HG02970 (cell line): ENCODE measurements at regions not wholly inside any gene's neighbourhood (a gene's known extent, or its start where the extent isn't known, plus 50 kb on each side); places are given as distances from the start of the nearest gene placed in this dataset.

Source experiments
- ATAC-seq: cut with Tn5 transposase; IDR thresholded peaks from one replicate; pipeline ENCODE4 v1.9.1; 2021; ENCODE audit warnings: mild to moderate bottlenecking, moderate library complexity, moderate number of reproducible peaks; ENCODE audit not compliant: unreplicated experiment, low FRiP score

DNA sequence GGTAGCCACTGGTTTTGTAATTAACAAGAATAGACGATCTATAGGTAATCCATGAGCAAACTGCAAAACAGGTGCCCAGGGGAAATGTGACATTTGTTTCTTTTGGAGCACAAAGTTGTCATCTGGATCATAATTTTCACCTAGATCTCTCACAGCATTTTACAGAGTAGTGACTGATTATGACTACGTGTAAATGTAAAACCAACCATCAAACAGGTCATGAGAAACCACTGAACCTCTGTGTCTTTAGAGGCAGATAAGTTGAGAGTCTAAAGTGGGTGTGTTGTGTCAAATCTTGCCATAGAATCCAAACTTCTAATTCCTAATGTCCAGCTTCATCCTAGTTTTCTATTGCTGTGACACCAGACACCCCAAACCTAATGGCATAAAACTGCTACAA lies 648.1 kb downstream of the MID1IP1 start:
- no peak for ATAC-seq

DNA sequence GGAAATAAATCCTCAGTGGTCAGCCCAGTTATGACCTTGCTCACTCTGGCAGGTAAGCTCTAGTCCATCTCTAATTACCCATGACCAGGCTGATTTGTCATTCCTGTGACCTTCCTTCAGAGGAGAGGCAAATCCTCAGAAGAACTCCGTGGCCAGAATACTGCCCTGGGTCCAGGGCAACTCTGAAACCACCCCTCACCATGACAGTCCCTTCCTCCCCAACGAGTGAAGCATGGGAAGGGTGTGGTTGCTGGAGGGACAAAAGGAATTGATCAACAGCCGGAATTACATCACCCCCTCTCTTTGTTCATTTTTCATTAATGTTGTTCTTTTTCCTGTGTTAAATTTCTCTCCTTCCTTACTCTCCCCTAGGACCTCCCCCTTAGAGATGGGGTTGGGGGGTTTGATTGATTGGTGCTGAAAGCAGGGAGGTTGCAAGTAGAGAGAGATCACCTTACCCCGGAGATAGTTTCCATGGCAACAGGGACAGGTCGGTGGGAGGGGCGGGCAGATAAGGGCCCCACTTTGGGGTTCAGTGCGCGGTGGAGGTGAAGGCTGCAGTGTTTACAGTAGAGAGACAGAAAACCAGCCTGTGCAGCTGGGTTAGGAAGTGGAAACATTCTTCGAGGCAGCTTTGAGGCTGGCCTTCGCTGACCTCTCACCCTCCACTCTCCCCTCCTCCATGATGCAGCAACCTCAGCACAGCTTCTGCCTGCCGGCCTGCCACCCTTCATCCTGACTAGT lies 647.4 kb downstream of the BCOR start:
- ATAC-seq = no peak

DNA sequence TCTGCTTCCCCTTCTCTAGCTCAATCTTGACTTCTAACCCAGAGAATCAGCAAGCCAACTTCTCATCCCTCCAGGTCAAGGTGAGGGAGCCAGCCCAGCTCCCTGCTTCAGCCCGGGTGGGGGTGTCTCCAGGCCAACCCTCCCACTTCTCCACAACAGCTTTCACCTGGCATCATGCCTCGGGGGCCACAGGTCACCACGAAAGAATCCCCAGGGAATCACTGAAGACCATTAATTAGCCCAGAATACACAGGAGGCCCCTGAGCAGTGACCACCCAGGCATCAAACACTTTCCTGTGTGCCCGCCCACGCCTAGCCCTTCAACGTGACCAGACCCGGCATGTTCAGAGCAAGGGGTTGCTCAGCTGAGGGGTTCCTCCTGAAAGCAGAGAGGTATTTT lies 646.7 kb downstream of the BCOR start:
- no peak for ATAC-seq

DNA sequence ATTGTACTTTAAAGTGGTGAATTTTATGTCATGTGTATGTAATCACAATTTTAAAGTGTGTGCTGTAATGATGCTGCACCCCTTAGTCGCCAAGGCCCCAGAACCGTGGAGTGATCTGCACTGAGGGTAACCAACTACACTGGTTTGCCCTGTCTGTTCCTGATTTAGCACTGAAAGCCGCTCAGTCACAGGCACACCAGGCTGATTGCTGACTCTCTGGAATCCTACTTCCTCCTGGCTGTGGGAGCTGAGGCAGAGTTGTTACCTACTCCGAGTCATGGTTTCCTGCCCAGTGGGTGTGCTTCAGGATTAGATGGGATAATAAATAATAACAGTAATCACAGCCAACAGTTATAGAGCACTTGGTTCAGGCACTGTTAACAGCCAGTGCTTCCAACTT lies 645.4 kb downstream of the BCOR start:
- no peak for ATAC-seq

DNA sequence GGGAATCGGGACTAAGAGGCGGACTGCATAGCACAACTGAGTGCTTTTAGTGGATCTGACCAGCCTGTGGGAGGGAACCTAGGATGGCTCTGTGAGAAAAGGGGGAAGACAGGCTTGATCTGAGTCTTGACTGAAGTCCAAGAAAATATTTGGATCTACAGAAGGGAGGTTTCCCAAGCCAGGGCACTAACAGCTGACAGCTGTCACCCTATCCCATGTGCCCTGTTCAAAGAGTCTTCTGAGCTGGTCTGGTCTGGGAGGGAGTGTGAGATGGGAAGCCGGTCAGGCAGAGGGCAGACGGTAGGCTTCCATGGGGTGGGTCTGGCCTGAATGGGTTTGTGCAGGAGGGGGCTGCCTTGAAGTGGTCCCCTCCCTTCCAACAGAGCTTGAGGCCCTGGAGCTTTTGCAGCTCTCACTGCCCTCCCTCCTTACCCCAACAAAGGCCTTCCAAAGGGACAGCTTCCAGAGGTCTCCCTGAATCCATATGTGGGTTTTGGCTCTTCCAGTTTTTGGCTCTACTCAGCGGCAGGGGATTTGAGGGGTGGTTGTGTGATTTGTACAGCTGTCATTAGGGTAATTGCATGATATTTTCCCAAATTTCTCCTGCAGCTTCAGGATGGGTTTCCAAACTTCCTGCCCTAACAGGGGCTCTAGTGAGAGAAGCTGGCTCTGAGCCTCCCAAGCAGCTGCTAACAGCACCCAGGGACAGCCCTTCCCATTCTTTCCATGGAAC lies 643.7 kb downstream of the BCOR start:
- no peak for ATAC-seq

DNA sequence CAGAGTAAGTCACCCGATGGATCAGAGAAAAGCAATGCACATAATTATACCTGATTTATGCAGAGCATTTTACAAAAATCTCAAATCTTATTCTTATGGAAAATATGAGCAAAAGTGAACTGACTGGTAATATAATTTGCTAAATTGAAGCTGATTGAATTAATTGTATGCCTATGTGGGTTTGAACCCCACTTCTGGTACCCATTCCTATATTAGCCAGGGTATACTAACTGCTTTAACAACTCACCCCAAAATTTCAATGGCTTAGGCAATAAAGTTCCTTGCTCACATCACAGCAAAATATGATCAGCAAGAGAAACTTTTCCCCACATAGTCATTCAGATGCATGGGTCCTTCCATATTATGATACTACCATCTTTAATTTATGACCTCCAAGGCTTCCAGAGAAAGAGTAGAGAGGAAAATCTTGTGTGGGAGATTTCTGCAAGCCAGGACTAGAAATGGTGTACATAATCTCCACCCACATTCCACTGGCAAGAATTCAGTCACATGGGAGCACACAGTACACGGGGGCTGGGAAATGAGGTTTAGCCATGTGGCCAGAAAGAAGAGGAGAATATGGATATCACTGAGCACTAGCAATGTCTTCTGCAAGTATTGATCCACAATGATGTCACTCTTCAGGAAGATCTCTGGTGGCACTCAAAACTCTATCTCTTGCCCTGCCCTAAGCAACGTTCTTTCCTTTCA lies 640.7 kb downstream of the BCOR start:
- ATAC-seq = no peak

DNA sequence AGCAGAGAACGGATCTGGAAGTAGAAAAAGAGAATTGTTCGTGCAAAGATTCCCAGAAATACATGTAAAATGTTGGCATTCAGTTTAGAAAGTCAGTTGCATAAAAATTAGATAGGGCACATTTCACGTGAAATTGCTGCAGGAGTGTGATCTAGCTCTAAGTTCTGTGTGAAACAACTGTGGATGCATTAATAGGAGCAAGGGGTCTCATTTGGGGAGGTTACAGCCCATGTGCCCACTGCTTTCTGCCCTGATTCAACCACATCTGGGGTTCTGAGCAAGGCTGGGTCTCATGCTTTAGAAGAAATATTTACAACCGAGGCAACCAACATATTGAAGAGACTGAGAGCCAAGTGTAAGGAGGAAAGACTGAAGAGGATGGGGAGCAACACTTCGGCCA lies 639.0 kb downstream of the BCOR start:
- ATAC-seq = no peak

DNA sequence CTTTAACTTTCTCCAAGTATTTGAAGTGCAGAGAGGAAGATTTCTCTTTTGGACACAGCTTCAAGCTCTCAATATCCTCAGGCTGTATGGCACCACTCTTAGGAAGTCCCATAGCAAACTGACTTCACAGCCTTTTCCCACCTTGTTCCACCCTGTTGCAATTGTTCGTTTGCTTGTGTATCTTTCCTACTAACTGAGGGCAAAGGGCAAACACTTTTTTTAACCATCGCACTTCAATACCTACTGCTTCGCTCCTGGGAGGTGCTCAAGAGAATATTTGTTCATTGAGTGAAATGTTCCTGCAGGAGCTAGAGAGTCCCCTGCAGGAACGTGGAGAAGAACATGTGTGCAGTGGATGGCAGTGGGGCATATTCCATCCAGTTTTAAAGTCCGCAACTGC lies 638.6 kb downstream of the BCOR start:
- ATAC-seq = no peak

DNA sequence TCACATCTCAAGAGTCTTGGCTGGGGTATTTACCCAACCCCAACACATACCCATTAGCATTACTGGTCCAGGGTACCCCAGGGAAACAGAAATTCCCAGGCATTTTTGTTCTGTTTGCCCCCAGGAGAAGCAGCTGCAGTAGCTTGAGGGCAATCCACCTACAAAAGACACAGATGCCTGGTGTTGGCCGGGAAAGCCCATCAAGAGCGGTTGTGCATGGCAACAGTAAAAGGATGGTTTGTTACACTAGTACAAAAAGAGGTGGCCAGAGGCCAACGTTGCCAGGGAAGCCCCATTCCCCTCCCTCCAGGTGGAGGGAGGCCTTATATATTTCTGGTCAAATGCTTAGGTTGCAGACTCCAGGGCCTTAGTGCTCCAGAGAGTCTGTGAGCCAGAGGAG lies 637.8 kb downstream of the BCOR start:
- ATAC-seq = no peak

DNA sequence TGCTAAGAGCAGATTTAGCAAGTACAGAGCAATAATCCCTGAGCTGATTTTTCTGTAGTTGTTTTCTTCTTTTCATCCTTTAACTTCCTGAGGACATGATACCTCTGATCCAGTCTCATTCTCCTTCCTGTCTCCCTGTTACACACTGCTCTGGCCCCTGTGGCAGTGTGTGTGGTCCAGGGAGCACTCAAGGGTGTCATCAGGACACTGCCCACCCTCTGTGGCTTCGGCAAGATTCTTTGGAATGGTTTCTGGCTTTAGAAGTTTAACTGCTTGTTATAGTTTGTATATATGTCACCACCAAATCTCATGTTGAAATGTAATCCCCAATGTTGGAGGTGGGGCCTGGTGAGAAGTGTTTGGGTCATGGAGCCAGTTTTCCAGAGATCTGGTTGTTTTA lies 637.3 kb downstream of the BCOR start:
- ATAC-seq = no peak

DNA sequence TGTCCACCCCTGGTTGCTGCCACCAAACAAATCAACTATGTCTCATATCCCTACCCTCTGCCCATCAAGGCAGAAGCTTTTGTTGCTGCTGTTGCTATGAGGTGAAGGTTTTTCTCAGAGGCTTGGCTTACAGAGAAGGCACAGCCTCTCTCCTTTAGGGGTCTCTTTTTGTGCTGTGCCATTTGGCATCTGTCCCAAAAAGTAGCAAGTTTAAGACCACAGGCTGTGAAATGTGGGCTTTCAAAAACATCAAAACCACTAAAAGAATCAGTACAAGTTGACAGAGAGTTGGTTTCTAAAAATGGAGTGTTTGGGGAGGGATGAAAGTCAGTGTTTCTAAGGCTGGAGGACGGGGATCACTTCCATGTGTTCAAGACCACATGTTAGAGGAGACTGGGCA lies 634.9 kb downstream of the BCOR start:
- ATAC-seq = no peak

DNA sequence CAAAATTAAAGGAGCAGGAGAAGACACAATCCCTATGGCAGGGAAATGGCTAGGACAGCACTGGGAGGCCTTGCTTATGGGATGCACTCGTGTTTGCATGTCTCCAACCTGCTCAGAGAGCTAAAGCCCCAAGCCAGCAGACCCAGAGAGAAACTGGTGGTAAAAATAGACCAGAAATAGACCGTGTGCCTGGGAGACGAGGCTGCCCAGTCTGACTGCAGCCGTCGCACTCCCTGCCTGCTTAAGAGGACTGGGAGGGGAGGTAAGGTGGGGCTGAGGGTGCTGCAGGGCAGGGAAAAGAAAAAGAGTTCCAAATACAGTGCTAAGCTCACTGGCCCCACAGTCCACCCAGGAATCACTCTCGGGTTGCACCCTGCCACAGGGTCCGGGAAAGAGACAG lies 633.5 kb downstream of the BCOR start:
- ATAC-seq = no peak

DNA sequence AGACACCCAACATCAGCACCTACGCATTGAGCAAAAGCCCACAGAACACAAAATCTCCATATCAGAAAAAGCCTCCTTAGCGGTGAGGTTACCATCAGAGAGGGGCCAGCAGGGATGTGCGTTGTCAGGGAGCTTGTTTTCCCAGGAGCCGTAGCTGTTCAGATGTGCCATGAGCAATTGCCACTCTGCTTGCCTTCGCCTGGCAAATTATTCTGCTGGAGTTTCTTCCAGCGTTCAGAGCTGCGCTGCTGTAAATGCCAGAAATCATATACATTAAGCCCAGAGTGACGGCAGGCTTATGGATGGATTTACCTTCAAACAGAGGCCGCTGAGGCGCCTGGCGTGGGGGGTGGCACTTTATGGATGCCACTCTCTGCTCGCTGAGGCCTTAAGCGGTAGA lies 632.3 kb downstream of the BCOR start:
- ATAC-seq = no peak

DNA sequence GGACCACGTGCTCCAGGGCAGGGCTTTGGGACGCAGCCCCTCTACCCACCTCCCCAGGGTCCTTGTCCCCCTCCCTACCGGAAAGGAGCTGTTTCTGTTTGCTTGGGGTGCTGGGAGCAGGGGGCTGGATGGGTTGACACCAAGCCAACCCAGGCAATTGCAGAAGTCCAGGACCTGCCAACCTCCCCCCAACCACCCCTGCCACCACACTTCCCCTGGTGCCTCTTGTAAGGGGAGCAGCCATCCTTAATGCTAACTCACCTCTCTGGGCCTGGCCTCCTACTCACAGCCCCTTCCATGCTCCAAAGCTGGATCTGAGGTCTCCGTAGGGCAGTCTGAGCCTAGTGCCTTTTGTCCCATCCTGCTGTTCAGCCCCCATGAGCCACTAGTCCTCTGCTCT lies 631.9 kb downstream of the BCOR start:
- ATAC-seq = no peak

DNA sequence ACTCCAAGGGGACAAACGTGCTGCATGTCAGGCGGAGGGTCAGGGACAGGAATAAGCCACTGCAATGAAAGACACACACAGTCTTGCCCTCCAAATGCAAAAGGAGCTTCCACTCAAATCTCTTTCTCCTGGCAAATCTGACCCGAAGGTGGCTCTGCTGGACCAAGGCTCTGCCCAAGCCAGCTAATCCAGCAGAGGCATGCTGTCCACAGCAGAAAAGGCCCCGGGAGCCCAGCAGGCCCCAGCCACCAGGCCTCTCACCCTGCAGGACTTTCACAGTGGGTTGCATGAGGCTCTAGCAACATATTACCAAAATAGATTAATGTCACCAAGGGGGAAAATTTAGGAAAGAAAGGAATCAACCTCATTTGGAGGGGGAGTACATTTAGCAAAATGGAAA lies 628.6 kb downstream of the BCOR start:
- ATAC-seq = no peak

DNA sequence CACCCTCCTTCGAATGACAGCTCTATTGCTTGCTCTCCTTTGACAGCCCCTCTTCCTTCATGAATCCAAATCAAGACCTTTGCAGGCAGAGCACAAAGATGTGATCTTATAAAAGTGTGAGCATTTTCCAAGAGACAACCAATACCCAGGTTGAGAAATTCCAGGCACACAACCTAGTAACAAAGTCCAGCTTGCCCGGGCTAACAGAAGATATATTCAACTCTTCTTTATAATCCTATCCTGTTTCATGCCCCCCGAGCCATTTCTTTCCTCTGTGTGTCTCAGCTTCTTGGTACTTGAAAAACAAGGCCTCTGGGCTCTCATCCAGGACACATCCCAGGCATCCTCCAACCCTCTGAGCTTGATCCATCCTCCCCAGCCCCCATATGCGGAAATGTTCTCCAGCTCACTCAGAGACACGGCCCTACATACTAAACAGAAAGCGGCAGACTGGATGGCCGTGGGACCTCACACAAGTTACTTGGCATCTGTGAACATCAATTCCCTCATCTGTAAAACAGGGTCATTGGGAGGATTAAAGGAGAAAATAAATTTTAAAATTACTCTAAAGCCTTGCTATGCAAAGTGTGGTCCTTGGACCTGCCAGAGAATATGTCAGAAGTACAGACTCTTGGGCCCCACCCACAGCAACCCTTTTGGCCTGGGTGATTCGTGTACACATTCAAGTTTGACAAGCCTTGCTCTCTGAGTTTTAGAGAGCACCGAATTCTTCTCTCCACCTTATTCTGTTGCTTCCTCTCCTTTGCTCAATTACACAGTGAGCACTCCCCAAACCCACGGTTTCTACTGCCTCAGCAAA lies 627.0 kb downstream of the BCOR start:
- ATAC-seq = no peak

DNA sequence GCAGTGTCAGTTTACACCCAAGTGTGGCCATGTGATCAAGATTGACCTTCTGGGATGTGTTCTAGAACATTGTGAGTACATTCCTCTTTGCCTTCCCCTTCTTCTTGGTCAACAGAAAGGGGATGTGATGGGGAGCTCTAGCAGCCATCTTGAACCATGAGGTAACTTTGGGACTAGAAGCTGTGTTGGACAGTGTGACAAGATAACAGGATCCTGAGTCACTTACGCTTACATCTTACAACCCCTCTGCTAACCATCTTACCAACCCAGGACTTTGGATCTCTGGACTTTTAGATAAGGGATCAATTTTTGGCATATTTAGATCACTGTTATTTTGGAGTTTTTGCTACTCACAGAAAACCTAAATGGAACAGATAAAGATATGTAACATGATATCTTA lies 625.6 kb downstream of the BCOR start:
- ATAC-seq = no peak

DNA sequence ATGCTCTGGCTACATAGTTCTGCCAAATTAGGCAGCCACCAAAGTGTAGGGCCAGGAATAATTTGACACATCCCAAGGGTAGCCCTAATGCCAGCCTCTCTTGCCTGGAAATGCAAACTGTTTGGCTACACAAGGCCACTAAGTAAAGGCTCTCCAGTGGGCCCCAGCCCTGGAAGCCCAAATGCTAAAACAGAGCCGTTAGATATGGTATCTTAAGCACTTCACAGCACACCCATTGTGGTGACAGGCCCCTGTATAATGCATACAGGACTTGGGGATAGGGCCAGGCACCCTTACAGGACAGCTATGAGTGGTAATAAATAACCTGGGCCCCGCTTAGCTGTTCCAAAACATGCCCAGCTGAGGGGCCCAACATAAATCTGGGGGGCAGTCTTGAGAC lies 623.9 kb downstream of the BCOR start:
- ATAC-seq = no peak

DNA sequence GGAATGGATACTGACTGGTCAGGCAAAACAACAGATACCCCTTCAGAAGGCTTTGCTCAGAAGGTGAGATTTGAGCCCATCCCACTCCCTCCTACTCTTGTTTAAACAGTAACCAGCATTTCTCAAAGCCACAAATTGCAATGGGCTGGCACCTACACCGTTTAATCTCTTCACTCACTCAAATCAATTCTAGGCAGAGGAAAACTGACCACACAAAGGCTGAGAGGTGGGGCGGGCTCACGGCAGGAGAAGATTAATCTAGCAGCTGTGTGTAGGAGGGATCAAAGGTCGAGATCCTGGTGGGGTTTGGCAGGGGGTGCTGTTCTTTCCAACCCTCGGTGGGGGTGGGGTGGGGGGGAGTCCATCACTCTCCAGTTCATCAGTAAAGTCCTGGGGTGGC lies 622.4 kb downstream of the BCOR start:
- ATAC-seq = no peak

DNA sequence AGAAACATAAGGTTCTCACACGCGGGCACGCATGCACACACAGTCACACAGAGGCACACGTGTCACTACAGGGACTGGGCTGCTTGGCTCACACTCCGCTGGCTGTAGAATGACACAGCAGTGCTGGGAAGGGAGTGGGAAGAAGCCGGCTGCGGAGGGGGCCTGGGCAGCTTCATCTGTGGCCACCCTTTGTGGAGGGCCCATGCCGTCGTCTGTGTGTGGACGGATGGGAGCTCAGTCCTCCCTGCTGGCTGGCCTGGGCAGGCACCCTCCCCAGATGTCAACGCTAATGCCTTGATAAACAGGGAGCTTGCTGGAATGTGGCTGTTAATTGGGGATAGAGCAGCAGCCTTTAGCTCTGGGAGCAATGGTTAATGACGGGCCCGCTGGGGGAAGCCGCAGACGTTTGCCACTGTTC lies 621.1 kb downstream of the BCOR start:
- no peak for ATAC-seq
